Thoracic aorta (tissue), 2 donors: ENCODE measurements at regions not wholly inside any gene's neighbourhood (a gene's known extent, or its start where the extent isn't known, plus 50 kb on each side); places are given as distances from the start of the nearest gene placed in this dataset.
"Not testable (repeated sequence)": the region's sequence is repeated elsewhere in the genome, so short reads cannot be mapped to it uniquely, and the experiment has no call there.

Experiments
- ATAC-seq: fragments of 150-250 bp; one replicate; pipeline ENCODE4 v1.8.0; 2017; ENCODE audit warnings: low read depth; ENCODE audit not compliant: insufficient number of reproducible peaks, low FRiP score
- DNase-seq: peaks from one replicate; pipeline ENCODE4 v3.0.0-alpha.2; 2020; ENCODE audit warnings: low spot score
- H3K27ac ChIP-seq, 2 donors: fragments of 200-600 bp; sonication (generic); 1 replicate in 1 of 2; 2 replicates in 1 of 2; pipeline ENCODE4 v1.5.1; 2016; ENCODE audit warnings: mild to moderate bottlenecking in 2 of 2, moderate library complexity in 2 of 2
- H3K27me3 ChIP-seq: fragments of 200-600 bp; sonication (generic); replicated peaks from 2 replicates; pipeline ENCODE4 v1.6.0; 2016; ENCODE audit warnings: mild to moderate bottlenecking; ENCODE audit not compliant: insufficient read depth
- H3K36me3 ChIP-seq: fragments of 200-600 bp; sonication (generic); one replicate; pipeline ENCODE4 v1.5.1; 2016
- H3K4me1 ChIP-seq, 2 donors: fragments of 200-600 bp; sonication (generic); 1 replicate in 1 of 2; 2 replicates in 1 of 2; pipeline versions ENCODE4 v1.5.1 to v1.6.0; 2016; ENCODE audit warnings: low read depth in 2 of 2, mild to moderate bottlenecking in 1 of 2; ENCODE audit not compliant: control insufficient read depth in 1 of 2
- H3K4me3 ChIP-seq: fragments of 200-600 bp; sonication (generic); 2 replicates; pipeline ENCODE4 v1.5.1; 2016; ENCODE audit warnings: mild to moderate bottlenecking
- H3K9me3 ChIP-seq: fragments of 200-600 bp; sonication (generic); 2 replicates; pipeline ENCODE4 v1.5.1; 2016
- TF ChIP-seq, protein P1 (sequence below): fragments of 200-600 bp; sonication (generic); IDR thresholded peaks from one replicate; pipeline ENCODE4 v1.5.1; 2019; ENCODE audit warnings: antibody characterized with exemption

- Histone ChIP-seq H3K36me3 (no peaks in the 10 kb centered on the region), H3K9me3 (no peaks in the 10 kb centered on the region), H3K4me1 (no peaks in the 10 kb centered on the region), H3K4me3 (no peak overlapping the region), H3K27me3 (no peaks in the 10 kb centered on the region), H3K27ac (no peak overlapping the region)
- DNase-seq (no peak), ATAC-seq (no peak)
- TF ChIP-seq, protein P1, sequence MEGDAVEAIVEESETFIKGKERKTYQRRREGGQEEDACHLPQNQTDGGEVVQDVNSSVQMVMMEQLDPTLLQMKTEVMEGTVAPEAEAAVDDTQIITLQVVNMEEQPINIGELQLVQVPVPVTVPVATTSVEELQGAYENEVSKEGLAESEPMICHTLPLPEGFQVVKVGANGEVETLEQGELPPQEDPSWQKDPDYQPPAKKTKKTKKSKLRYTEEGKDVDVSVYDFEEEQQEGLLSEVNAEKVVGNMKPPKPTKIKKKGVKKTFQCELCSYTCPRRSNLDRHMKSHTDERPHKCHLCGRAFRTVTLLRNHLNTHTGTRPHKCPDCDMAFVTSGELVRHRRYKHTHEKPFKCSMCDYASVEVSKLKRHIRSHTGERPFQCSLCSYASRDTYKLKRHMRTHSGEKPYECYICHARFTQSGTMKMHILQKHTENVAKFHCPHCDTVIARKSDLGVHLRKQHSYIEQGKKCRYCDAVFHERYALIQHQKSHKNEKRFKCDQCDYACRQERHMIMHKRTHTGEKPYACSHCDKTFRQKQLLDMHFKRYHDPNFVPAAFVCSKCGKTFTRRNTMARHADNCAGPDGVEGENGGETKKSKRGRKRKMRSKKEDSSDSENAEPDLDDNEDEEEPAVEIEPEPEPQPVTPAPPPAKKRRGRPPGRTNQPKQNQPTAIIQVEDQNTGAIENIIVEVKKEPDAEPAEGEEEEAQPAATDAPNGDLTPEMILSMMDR: no peak
Observed at GRCh38 chr7:123270570-123270969, 70.8 kb upstream of the SLC13A1 start.

DNA sequence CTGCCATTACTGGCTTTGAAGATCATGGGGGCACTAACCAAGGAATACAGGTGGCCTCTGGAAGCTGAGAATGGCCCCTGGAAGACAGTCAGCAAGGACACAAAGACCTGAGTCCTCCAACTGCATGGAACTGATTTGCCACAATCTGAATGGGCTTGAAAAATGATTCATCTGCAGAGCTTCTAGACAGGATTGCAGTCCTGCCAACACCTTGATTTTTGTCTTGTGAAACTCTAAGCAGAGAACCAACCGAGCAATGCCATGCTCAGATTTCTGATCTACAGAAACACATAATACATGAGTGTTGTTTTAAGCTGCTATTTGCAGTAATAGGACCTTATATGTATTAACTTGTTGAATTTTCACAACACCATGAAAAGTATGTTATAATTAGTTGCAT is 66.1 kb upstream of the SLC13A1 start:
- no peak overlapping the region for H3K4me3 ChIP-seq
- ATAC-seq: no peak
- TF ChIP-seq, protein P1: no peak

DNA sequence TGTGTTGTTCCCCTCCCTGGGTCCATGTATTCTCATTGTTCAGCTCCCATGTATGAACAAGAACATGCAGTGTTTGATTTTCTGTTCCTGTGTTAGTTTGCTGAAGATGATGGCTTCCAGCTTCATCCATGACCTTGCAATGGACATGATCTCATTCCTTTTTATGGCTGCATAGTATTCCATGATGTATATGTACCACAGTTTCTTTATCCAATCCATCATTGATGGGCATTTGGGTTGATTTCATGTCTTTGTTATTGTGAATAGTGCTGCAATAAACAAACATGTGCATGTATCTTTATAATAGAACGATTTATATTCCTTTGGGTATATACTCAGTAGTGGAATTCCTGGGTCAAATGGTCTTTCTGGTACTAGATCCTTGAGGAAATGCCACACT is 65.1 kb upstream of the SLC13A1 start:
- not testable (repeated sequence) for DNase-seq, H3K4me1 ChIP-seq, H3K27me3 ChIP-seq, ATAC-seq, H3K36me3 ChIP-seq, H3K4me3 ChIP-seq, H3K27ac ChIP-seq, H3K9me3 ChIP-seq

More for the DNA sequence above, 66.1 kb upstream of the SLC13A1 start:
- Histone ChIP-seq H3K9me3 (no peaks in the 10 kb centered on the region), H3K4me1 (no peaks in the 10 kb centered on the region), H3K27ac (no peak overlapping the region), H3K27me3 (no peaks in the 10 kb centered on the region), H3K36me3 (no peaks in the 10 kb centered on the region)
- DNase-seq: no peak

DNA sequence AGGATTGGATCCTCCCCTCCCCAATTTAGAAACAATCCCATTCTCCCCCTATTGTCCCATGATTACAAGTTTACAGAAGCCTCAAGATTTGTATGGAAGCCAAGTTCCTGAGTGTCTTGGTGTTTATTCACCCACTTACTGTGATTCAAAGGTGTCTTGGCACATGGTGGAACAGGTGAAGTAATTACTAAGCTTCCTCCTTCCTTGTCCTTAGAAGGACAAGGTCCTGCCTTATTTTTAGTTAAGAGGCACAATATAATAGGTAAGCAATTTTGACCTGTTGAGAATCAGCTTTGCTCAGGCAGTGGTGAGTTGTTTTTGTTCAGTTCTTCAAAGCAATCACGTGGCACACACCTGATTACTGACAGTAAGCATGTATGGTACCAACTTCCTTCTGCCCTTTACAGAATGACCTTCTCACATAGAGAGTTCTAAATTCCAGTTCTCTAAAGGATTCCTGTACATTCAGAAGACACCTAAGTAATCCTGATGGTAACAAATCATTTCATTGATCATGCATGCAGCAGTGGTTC is 60.7 kb upstream of the SLC13A1 start:
- Histone ChIP-seq H3K4me1 (no peaks in the 10 kb centered on the region), H3K27ac (no peak overlapping the region), H3K9me3 (no peaks in the 10 kb centered on the region), H3K27me3 (no peaks in the 10 kb centered on the region), H3K36me3 (no peaks in the 10 kb centered on the region), H3K4me3 (no peak overlapping the region)
- ATAC-seq (no peak), DNase-seq (no peak)
- TF ChIP-seq, protein P1: no peak

- no peak for ATAC-seq
- H3K4me1 ChIP-seq: no peaks in the 10 kb centered on the region
- no peak overlapping the region for H3K27ac ChIP-seq
- no peak overlapping the region for H3K4me3 ChIP-seq
- DNase-seq: no peak
- no peaks in the 10 kb centered on the region for H3K36me3 ChIP-seq
- no peaks in the 10 kb centered on the region for H3K9me3 ChIP-seq
- TF ChIP-seq, protein P1: no peak
- H3K27me3 ChIP-seq: no peaks in the 10 kb centered on the region
Observed at GRCh38 chr7:123259759-123260158, 60.0 kb upstream of the SLC13A1 start.
